Dendritic cell treated with granulocyte-macrophage colony-stimulating factor and Interleukin-4, amounts not matched to agents 40 ng/mL and 50 ng/mL, for 4 days (primary cell): ENCODE measurements at regions not wholly inside any gene's neighbourhood (a gene's known extent, or its start where the extent isn't known, plus 50 kb on each side); places are given as distances from the start of the nearest gene placed in this dataset.

Experiments
- H3K27ac Mint-ChIP-seq: one replicate; pipeline ENCODE4 v1.8.0; 2022; ENCODE audit warnings: mild to moderate bottlenecking, mixed read lengths
- H3K27me3 Mint-ChIP-seq: one replicate; pipeline ENCODE4 v1.8.0; 2022; ENCODE audit warnings: mild to moderate bottlenecking, mixed read lengths
- H3K36me3 Mint-ChIP-seq: one replicate; pipeline ENCODE4 v1.8.0; 2022; ENCODE audit warnings: low read depth, mixed read lengths
- H3K4me1 Mint-ChIP-seq: one replicate; pipeline ENCODE4 v1.8.0; 2022; ENCODE audit warnings: low read depth, mixed read lengths
- H3K4me3 Mint-ChIP-seq: one replicate; pipeline ENCODE4 v1.8.0; 2022; ENCODE audit warnings: mild to moderate bottlenecking, moderate library complexity, mixed read lengths
- H3K9me3 Mint-ChIP-seq: one replicate; pipeline ENCODE4 v1.8.0; 2022; ENCODE audit warnings: mixed read lengths
- intact Hi-C: fragments of 100-400 bp; cut with micrococcal nuclease; formaldehyde crosslinking; loops from one replicate; pipeline ENCODE4 v1.15.0; 2022

GRCh38 chr2:217150236-217150635 is 290.4 kb upstream of the TNP1 start:
- Mint-ChIP-seq H3K9me3 (no peaks in the 10 kb centered on the region), H3K4me3 (no peak overlapping the region), H3K27ac (no peak overlapping the region), H3K4me1 (no peaks in the 10 kb centered on the region), H3K36me3 (no peaks in the 10 kb centered on the region), H3K27me3 (peaks cover 65% of the 10 kb centered on the region)
- intact Hi-C loops = no loop called here

- Mint-ChIP-seq H3K36me3 (no peaks in the 10 kb centered on the region), H3K9me3 (no peaks in the 10 kb centered on the region), H3K27ac (no peak overlapping the region), H3K4me3 (no peak overlapping the region), H3K4me1 (no peaks in the 10 kb centered on the region), H3K27me3 (peaks cover 66% of the 10 kb centered on the region)
- intact Hi-C loops = loop anchor here (10.0 kb wide), 1 partner anchor 366 kb away; no protein-coding TSS in a partner anchor
These were observed 289.3 kb upstream of the TNP1 start for GRCh38 chr2:217149087-217149660.

GRCh38 chr2:217147818-217148217 is 288.0 kb upstream of the TNP1 start:
- Mint-ChIP-seq H3K27ac (no peak overlapping the region), H3K4me3 (no peak overlapping the region), H3K9me3 (no peaks in the 10 kb centered on the region), H3K4me1 (no peaks in the 10 kb centered on the region), H3K36me3 (no peaks in the 10 kb centered on the region), H3K27me3 (peaks cover 59% of the 10 kb centered on the region)
- intact Hi-C loops = loop anchor here (10.0 kb wide), 1 partner anchor 367 kb away; no protein-coding TSS in a partner anchor

- no peak overlapping the region for H3K27ac Mint-ChIP-seq
- no peaks in the 10 kb centered on the region for H3K4me1 Mint-ChIP-seq
- intact Hi-C loops = loop anchor here (10.0 kb wide), 1 partner anchor 368 kb away; no protein-coding TSS in a partner anchor
- peaks cover 54% of the 10 kb centered on the region for H3K27me3 Mint-ChIP-seq
- H3K9me3 Mint-ChIP-seq = no peaks in the 10 kb centered on the region
- no peak overlapping the region for H3K4me3 Mint-ChIP-seq
- no peaks in the 10 kb centered on the region for H3K36me3 Mint-ChIP-seq
These were observed 287.1 kb upstream of the TNP1 start for GRCh38 chr2:217146956-217147355.

DNA sequence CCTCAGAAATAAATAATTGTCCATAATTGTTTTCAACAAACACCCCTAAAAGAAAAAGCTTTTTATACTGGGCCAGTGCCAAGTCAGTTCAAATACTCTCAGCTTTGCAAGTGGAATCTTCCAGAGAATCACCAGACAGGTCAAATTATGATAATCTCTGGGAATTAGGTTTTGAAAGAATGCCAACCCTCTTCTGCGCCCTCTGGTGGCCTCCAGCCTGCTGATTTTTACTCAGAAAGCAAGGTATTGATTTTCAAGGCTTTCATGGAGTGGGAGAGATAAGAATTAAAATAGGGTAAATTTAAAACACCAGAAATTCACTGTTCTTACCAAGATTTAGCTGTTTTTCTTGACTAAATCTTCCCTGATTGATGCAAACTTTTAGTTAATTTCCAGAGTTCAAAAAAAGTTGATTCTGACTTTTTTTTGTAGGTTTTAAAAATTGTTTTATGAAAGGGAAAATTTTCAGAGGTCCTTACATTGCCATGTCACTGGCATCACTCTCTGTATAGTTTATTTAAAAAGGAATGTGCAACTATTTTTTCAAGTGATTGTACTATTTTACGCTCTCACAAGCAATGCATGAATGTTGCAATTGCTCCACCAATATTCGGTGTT is 282.9 kb upstream of the TNP1 start:
- no peak overlapping the region for H3K27ac Mint-ChIP-seq
- H3K9me3 Mint-ChIP-seq = peaks cover 30% of the 10 kb centered on the region
- no peak overlapping the region for H3K4me3 Mint-ChIP-seq
- no peaks in the 10 kb centered on the region for H3K4me1 Mint-ChIP-seq
- no peaks in the 10 kb centered on the region for H3K36me3 Mint-ChIP-seq
- peaks cover 36% of the 10 kb centered on the region for H3K27me3 Mint-ChIP-seq
- intact Hi-C loops = loop anchor here (10.0 kb wide), 1 partner anchor 372 kb away; no protein-coding TSS in a partner anchor

- Mint-ChIP-seq H3K4me3 (no peak overlapping the region), H3K27ac (no peak overlapping the region), H3K36me3 (no peaks in the 10 kb centered on the region), H3K27me3 (peaks cover 38% of the 10 kb centered on the region), H3K9me3 (peaks cover 41% of the 10 kb centered on the region), H3K4me1 (no peaks in the 10 kb centered on the region)
- intact Hi-C loops = no loop called here
These were observed 278.4 kb upstream of the TNP1 start for GRCh38 chr2:217138284-217138683.

- intact Hi-C loops = no loop called here
- H3K4me1 Mint-ChIP-seq = no peaks in the 10 kb centered on the region
- H3K4me3 Mint-ChIP-seq = no peak overlapping the region
- no peaks in the 10 kb centered on the region for H3K9me3 Mint-ChIP-seq
- peaks cover 48% of the 10 kb centered on the region for H3K27me3 Mint-ChIP-seq
- H3K36me3 Mint-ChIP-seq = no peaks in the 10 kb centered on the region
- H3K27ac Mint-ChIP-seq = no peak overlapping the region
These were observed 267.9 kb upstream of the TNP1 start for GRCh38 chr2:217127744-217128143.

DNA sequence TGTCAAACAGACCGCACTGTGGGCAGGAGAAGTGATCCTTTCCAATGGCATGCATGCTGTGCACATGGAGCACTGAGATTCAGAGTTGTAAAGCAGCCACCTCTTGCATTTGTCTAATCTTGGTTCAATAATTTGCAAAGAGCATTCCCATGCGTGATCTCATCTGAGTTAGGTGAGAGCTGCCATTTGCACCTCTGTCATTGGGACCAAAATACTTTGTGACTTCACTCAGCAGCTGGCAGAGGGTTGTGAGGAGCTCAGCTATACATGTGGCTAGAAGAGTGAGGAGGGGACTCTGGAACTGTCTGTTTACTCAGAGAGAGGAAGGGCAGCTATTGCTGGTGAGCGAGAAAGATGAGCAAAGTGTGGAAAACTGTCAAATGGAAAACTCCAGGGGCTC is 265.1 kb upstream of the TNP1 start:
- no peaks in the 10 kb centered on the region for H3K4me1 Mint-ChIP-seq
- peaks cover 40% of the 10 kb centered on the region for H3K27me3 Mint-ChIP-seq
- no peak overlapping the region for H3K27ac Mint-ChIP-seq
- H3K4me3 Mint-ChIP-seq = no peak overlapping the region
- intact Hi-C loops = no loop called here
- no peaks in the 10 kb centered on the region for H3K36me3 Mint-ChIP-seq
- H3K9me3 Mint-ChIP-seq = no peaks in the 10 kb centered on the region

GRCh38 chr2:217124050-217124449 is 264.2 kb upstream of the TNP1 start:
- Mint-ChIP-seq H3K4me1 (no peaks in the 10 kb centered on the region), H3K9me3 (no peaks in the 10 kb centered on the region), H3K27ac (no peak overlapping the region), H3K36me3 (no peaks in the 10 kb centered on the region), H3K4me3 (no peak overlapping the region), H3K27me3 (peaks cover 40% of the 10 kb centered on the region)
- intact Hi-C loops = no loop called here

- Mint-ChIP-seq H3K4me1 (no peaks in the 10 kb centered on the region), H3K27me3 (peaks cover 45% of the 10 kb centered on the region)
- intact Hi-C loops = no loop called here
These were observed 261.7 kb upstream of the TNP1 start for GRCh38 chr2:217121565-217121964.

GRCh38 chr2:217120429-217120828 is 260.6 kb upstream of the TNP1 start:
- Mint-ChIP-seq H3K9me3 (no peaks in the 10 kb centered on the region), H3K4me3 (no peak overlapping the region), H3K4me1 (no peaks in the 10 kb centered on the region), H3K27ac (no peak overlapping the region), H3K27me3 (peaks cover 47% of the 10 kb centered on the region), H3K36me3 (no peaks in the 10 kb centered on the region)
- intact Hi-C loops = no loop called here

More at GRCh38 chr2:217121565-217121964, 261.7 kb upstream of the TNP1 start:
- H3K27ac Mint-ChIP-seq = no peak overlapping the region
- H3K9me3 Mint-ChIP-seq = no peaks in the 10 kb centered on the region
- H3K4me3 Mint-ChIP-seq = no peak overlapping the region
- H3K36me3 Mint-ChIP-seq = no peaks in the 10 kb centered on the region

DNA sequence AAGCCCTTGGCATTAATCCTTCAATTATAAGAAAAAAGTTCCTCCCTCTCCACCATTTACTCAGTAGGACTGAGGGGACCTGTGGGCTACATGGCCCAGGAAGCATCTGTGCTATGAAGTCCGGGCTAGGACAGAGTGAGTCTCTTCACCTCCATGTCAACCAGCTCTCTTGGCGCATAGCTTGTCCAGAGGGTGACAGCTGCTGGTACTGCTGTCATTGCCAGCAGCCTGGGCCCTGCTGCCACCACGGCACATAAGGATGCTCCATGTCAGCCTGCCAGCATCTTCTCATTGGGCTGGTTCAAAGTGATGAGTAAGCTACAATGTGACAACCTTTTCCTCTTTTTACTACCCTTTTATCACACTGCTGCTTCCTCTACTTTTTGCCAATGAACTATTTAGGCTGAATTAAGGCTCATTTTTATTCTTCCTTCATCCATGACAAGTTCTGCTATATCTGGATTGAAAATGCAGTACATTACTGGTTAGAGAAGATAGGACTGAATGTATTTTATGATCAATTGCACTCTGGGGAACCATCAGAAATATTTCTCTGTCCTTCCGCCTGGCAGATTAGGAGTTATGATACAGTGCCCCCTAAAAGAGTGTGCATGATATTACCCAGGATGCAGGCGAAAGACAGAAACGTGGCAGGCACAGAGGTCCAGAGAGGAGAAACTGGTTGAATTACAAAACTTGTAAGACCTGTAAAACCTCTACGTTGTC is 258.9 kb upstream of the TNP1 start:
- H3K36me3 Mint-ChIP-seq = no peaks in the 10 kb centered on the region
- H3K4me1 Mint-ChIP-seq = no peaks in the 10 kb centered on the region
- no peak overlapping the region for H3K27ac Mint-ChIP-seq
- H3K9me3 Mint-ChIP-seq = no peaks in the 10 kb centered on the region
- peaks cover 47% of the 10 kb centered on the region for H3K27me3 Mint-ChIP-seq
- no peak overlapping the region for H3K4me3 Mint-ChIP-seq
- intact Hi-C loops = no loop called here

DNA sequence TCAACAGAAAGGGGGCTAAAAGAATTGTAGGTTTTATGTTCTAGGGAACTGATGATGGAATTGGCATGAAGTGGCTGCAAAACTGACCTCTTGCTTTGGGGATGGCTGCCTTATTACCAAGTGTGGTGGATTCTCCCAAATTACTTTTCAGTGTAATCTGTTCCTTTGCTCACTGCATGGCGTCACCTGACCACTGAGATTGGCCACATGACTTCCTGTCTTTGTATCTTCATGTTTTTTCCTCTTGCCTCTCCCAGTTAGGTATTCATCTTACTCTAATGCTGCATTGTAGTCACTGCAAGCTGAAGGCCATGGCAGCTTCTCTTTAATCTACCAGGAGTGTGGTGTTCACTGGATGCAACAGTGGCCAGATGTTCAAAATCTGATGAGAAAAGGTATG is 257.7 kb upstream of the TNP1 start:
- no peaks in the 10 kb centered on the region for H3K4me1 Mint-ChIP-seq
- H3K27ac Mint-ChIP-seq = no peak overlapping the region
- H3K27me3 Mint-ChIP-seq = peaks cover 47% of the 10 kb centered on the region
- H3K4me3 Mint-ChIP-seq = no peak overlapping the region
- H3K9me3 Mint-ChIP-seq = no peaks in the 10 kb centered on the region
- intact Hi-C loops = no loop called here
- H3K36me3 Mint-ChIP-seq = no peaks in the 10 kb centered on the region

DNA sequence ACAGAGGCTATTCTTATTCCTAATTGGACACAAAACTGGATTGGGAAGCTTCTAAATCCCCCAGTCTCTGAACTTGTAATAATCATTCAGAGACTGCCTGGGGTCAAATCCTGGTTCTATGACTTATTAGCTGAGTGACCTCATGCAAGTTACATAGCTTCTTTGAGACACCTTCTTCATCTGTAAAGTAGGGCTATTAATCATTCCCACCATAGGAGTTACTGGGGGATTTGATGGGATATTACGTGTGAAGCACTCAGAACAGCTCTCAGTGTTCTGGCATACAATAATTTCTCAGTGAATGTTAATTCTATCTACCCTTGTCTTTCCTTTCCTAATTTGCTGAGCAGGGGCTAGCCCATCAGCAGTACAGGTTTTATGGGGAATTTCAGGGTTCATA is 256.7 kb upstream of the TNP1 start:
- no peaks in the 10 kb centered on the region for H3K36me3 Mint-ChIP-seq
- peaks cover 50% of the 10 kb centered on the region for H3K27me3 Mint-ChIP-seq
- H3K9me3 Mint-ChIP-seq = no peaks in the 10 kb centered on the region
- H3K4me3 Mint-ChIP-seq = no peak overlapping the region
- no peaks in the 10 kb centered on the region for H3K4me1 Mint-ChIP-seq
- intact Hi-C loops = no loop called here
- no peak overlapping the region for H3K27ac Mint-ChIP-seq
